ENCODE measurements at regions not wholly inside any gene's neighbourhood (a gene's known extent, or its start where the extent isn't known, plus 50 kb on each side); places are given as distances from the start of the nearest gene placed in this dataset.

DNA sequence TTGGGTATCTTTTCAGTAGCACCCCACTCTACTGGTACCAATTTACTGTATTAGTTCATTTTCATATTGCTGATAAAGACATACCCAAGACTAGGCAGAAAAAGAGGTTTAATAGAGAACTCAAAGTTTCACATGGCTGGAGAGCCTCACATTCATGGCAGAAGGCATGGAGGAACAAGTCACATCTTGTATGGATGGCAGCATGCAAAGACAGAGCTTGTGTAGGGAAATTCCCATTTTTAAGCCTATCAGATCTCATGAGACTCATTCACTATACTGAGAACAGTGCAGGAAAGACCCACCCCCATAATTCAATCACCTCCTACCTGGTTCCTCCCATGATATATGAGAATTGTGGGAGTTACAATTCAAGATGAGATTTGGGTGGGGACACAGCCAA lies 878.6 kb upstream of the ADGRL4 start:
- TF ChIP-seq YY1 (IDR thresholded peaks at IDR 0.05; ENCODE audit: insufficient read depth, insufficient read length), result no peak
- no peak for TF ChIP-seq ZNF274 (IDR thresholded peaks at IDR 0.05; ENCODE audit: low read depth, low read length)
- TF ChIP-seq SUZ12 (IDR thresholded peaks at IDR 0.05; ENCODE audit: extremely low read depth, insufficient read depth, insufficient read length), result no peak
- Histone ChIP-seq H3K4me1 (ENCODE audit: insufficient read depth, insufficient read length) (no peaks in the 10 kb centered on the region), H3K36me3 (ENCODE audit: insufficient read depth, insufficient read length, low read length) (no peaks in the 10 kb centered on the region)

DNA sequence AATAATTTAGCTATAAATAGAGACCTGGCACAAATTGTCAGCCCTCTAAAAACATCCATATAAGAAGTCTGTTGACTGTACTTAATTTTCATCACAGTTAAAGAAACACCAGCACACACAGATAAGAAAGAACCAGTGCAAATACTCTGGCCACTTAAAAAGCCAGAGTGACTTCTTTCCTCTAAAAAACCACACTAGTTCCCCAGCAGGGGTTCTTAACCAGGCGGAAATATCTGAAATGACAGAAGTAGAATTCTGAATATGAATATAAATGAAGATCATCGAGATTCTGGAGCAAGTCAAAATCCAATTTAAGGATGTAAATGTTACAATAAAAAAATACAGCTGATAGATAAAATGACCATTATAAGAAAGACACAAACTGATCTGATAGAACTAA lies 870.6 kb upstream of the ADGRL4 start:
- no peak for TF ChIP-seq YY1 (IDR thresholded peaks at IDR 0.05; ENCODE audit: insufficient read depth, insufficient read length)
- TF ChIP-seq SUZ12 (IDR thresholded peaks at IDR 0.05; ENCODE audit: extremely low read depth, insufficient read depth, insufficient read length), result no peak
- no peak for TF ChIP-seq ZNF274 (IDR thresholded peaks at IDR 0.05; ENCODE audit: low read depth, low read length)
- DNase-seq (ENCODE audit: low read depth, low spot score), result no peak
- H3K36me3 ChIP-seq (ENCODE audit: insufficient read depth, insufficient read length, low read length), result no peaks in the 10 kb centered on the region
- H3K4me1 ChIP-seq (ENCODE audit: insufficient read depth, insufficient read length), result no peaks in the 10 kb centered on the region
- no peak overlapping the region for H3K4me3 ChIP-seq (ENCODE audit: insufficient read length, low read depth)
- no peaks in the 10 kb centered on the region for H3K27me3 ChIP-seq (ENCODE audit: insufficient read depth, insufficient read length)
- peaks cover 6% of the 10 kb centered on the region; the same call in 1 of the 2 replicates for H3K9me3 ChIP-seq (ENCODE audit: insufficient read depth, low read length)
- H3K9ac ChIP-seq (ENCODE audit: insufficient read length, low read depth), result no peak overlapping the region

More for the DNA sequence above, 878.6 kb upstream of the ADGRL4 start:
- no peak for DNase-seq (ENCODE audit: low read depth, low spot score)
- no peaks in the 10 kb centered on the region for H3K27me3 ChIP-seq (ENCODE audit: insufficient read depth, insufficient read length)
- H3K9ac ChIP-seq (ENCODE audit: insufficient read length, low read depth), result no peak overlapping the region
- peaks cover 29% of the 10 kb centered on the region for H3K9me3 ChIP-seq (ENCODE audit: insufficient read depth, low read length)
- no peak overlapping the region for H3K4me3 ChIP-seq (ENCODE audit: insufficient read length, low read depth)

DNA sequence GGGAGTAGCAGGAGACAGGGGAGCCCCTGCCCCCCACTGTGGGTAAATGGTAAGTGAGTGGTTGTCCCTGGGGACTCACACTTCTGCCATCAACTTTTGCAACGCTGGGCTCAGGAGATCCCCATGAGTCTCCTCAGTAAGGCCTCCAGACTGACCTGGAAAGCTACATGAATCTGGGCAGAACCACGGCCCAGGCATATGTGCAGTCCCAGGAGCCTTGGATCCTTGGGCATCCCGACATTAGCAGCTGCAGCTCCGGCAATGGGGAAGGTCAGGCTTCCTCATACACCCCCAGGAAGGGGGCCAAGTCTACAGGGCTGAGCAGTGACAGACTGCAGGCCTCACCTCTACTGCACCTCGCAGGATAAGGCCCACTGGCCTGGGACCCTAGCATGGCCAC lies 868.7 kb upstream of the ADGRL4 start:
- Histone ChIP-seq H3K27me3 (ENCODE audit: insufficient read depth, insufficient read length) (no peaks in the 10 kb centered on the region), H3K4me3 (ENCODE audit: insufficient read length, low read depth) (no peak overlapping the region), H3K9me3 (ENCODE audit: insufficient read depth, low read length) (peaks cover 6% of the 10 kb centered on the region; the same call in 1 of the 2 replicates), H3K9ac (ENCODE audit: insufficient read length, low read depth) (no peak overlapping the region), H3K4me1 (ENCODE audit: insufficient read depth, insufficient read length) (no peaks in the 10 kb centered on the region), H3K36me3 (ENCODE audit: insufficient read depth, insufficient read length, low read length) (no peaks in the 10 kb centered on the region)
- TF ChIP-seq YY1 (IDR thresholded peaks at IDR 0.05; ENCODE audit: insufficient read depth, insufficient read length), result no peak
- no peak for TF ChIP-seq ZNF274 (IDR thresholded peaks at IDR 0.05; ENCODE audit: low read depth, low read length)
- no peak for TF ChIP-seq SUZ12 (IDR thresholded peaks at IDR 0.05; ENCODE audit: extremely low read depth, insufficient read depth, insufficient read length)
- no peak for DNase-seq (ENCODE audit: low read depth, low spot score)

DNA sequence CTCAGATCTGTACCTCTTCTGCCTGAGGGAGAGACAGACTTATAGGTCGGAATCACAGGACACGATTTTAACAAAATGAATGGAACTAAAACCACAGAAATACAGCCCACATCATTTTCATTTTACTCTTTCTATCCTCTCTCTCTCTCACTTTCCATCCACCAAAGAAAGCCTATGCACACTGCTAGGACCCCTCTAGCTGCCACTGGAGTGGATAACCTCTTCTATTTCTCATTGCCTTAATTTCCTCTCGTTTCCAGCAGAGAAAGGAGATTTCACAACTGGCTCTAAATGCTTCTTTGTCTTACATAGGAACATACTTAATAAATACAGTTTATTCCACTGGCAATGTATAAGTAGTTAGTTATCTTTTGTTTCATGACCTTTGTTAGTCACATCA lies 867.8 kb upstream of the ADGRL4 start:
- Histone ChIP-seq H3K36me3 (ENCODE audit: insufficient read depth, insufficient read length, low read length) (no peaks in the 10 kb centered on the region), H3K9me3 (ENCODE audit: insufficient read depth, low read length) (peaks cover 6% of the 10 kb centered on the region; the same call in 1 of the 2 replicates), H3K4me1 (ENCODE audit: insufficient read depth, insufficient read length) (no peaks in the 10 kb centered on the region), H3K4me3 (ENCODE audit: insufficient read length, low read depth) (no peak overlapping the region), H3K9ac (ENCODE audit: insufficient read length, low read depth) (no peak overlapping the region), H3K27me3 (ENCODE audit: insufficient read depth, insufficient read length) (no peaks in the 10 kb centered on the region)
- DNase-seq (ENCODE audit: low read depth, low spot score), result no peak
- TF ChIP-seq YY1 (IDR thresholded peaks at IDR 0.05; ENCODE audit: insufficient read depth, insufficient read length), result no peak

DNA sequence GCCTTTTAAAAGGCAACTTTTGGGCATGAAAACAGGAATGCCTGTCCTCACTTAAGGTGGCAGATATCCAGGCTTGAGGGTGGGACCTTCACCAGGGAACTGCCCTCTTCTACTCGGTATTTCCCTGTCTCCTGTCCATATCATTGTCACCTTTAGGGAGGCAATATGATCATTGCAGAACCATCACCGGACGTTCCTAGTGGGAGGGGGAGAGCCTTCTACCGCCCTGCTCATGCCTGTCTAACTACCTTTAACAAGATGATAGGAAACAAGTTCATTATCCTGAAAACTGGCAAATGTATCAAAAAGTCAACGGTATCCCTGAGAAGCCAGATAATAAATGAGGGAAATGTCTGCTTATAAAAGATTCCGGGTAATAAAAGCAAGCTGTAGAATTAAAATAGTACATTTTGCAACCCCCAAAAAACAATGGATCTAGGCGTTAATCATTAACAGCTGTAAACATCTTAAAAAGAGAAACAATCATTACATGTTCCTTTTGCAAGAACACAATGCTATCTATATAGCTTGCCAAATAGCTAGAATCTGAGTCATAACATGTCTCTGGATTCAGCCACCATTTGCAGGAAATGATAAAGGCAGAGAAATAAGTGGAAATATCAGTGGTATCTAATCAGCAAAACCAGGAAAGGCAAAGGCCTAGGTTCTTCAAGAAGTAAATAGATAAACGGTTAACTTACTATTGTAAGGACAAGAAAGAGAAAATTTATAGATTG lies 852.9 kb upstream of the ADGRL4 start:
- DNase-seq (ENCODE audit: low read depth, low spot score), result no peak
- TF ChIP-seq YY1 (IDR thresholded peaks at IDR 0.05; ENCODE audit: insufficient read depth, insufficient read length) (no peak), ZNF274 (IDR thresholded peaks at IDR 0.05; ENCODE audit: low read depth, low read length) (no peak), SUZ12 (IDR thresholded peaks at IDR 0.05; ENCODE audit: extremely low read depth, insufficient read depth, insufficient read length) (no peak)
- no peaks in the 10 kb centered on the region for H3K9me3 ChIP-seq (ENCODE audit: insufficient read depth, low read length)

DNA sequence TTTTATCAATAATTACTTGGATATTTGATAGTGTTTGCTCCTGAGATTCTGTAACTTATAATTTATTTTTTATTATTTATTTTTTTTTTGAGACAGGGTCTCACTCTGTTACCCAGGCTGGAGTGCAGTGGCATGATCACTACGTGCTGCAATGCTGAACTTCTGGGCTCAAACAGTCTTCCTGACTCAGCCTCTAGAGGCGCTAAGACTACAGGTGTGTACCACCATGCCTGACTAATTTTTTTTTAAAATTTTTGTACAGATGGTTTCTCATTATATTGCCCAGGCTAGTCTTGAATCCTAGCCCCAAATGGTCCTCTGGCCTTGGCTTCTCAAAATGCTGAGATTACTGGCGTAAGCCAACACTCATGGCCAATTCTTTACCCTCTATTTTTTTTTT lies 845.5 kb upstream of the ADGRL4 start:
- no peak for DNase-seq (ENCODE audit: low read depth, low spot score)
- TF ChIP-seq YY1 (IDR thresholded peaks at IDR 0.05; ENCODE audit: insufficient read depth, insufficient read length) (no peak), ZNF274 (IDR thresholded peaks at IDR 0.05; ENCODE audit: low read depth, low read length) (no peak), SUZ12 (IDR thresholded peaks at IDR 0.05; ENCODE audit: extremely low read depth, insufficient read depth, insufficient read length) (no peak)

More for the DNA sequence above, 852.9 kb upstream of the ADGRL4 start:
- H3K4me3 ChIP-seq (ENCODE audit: insufficient read length, low read depth), result no peak overlapping the region
- H3K36me3 ChIP-seq (ENCODE audit: insufficient read depth, insufficient read length, low read length), result no peaks in the 10 kb centered on the region
- no peaks in the 10 kb centered on the region for H3K27me3 ChIP-seq (ENCODE audit: insufficient read depth, insufficient read length)
- no peak overlapping the region for H3K9ac ChIP-seq (ENCODE audit: insufficient read length, low read depth)
- H3K4me1 ChIP-seq (ENCODE audit: insufficient read depth, insufficient read length), result no peaks in the 10 kb centered on the region

DNA sequence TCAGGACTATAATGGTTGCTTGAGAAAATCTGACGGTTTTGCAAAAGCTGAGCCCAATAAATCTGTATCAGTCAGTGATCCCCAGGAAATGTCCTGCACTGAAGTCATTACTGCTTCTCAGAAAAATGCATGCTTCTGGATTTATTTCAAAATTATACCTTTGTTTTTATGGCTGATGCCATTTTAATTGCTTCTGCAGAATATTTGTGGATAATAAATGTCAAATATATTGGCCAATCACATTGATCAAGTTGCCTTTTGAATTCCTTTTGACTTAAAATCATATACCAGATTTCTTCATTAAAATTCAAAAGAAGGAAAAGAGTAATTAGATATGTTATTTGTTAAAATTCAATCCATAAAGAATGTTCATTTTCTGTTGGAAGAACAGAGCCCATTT lies 842.9 kb upstream of the ADGRL4 start:
- no peak for TF ChIP-seq ZNF274 (IDR thresholded peaks at IDR 0.05; ENCODE audit: low read depth, low read length)
- no peak for TF ChIP-seq YY1 (IDR thresholded peaks at IDR 0.05; ENCODE audit: insufficient read depth, insufficient read length)
- TF ChIP-seq SUZ12 (IDR thresholded peaks at IDR 0.05; ENCODE audit: extremely low read depth, insufficient read depth, insufficient read length), result no peak
- Histone ChIP-seq H3K36me3 (ENCODE audit: insufficient read depth, insufficient read length, low read length) (no peaks in the 10 kb centered on the region), H3K9ac (ENCODE audit: insufficient read length, low read depth) (no peak overlapping the region), H3K4me3 (ENCODE audit: insufficient read length, low read depth) (no peak overlapping the region), H3K9me3 (ENCODE audit: insufficient read depth, low read length) (no peaks in the 10 kb centered on the region), H3K4me1 (ENCODE audit: insufficient read depth, insufficient read length) (no peaks in the 10 kb centered on the region), H3K27me3 (ENCODE audit: insufficient read depth, insufficient read length) (no peaks in the 10 kb centered on the region)
- no peak for DNase-seq (ENCODE audit: low read depth, low spot score)

More for the DNA sequence above, 845.5 kb upstream of the ADGRL4 start:
- Histone ChIP-seq H3K9ac (ENCODE audit: insufficient read length, low read depth) (no peak overlapping the region), H3K9me3 (ENCODE audit: insufficient read depth, low read length) (no peaks in the 10 kb centered on the region), H3K27me3 (ENCODE audit: insufficient read depth, insufficient read length) (no peaks in the 10 kb centered on the region), H3K4me3 (ENCODE audit: insufficient read length, low read depth) (no peak overlapping the region), H3K36me3 (ENCODE audit: insufficient read depth, insufficient read length, low read length) (no peaks in the 10 kb centered on the region), H3K4me1 (ENCODE audit: insufficient read depth, insufficient read length) (no peaks in the 10 kb centered on the region)
